ENCODE measurements at regions not wholly inside any gene's neighbourhood (a gene's known extent, or its start where the extent isn't known, plus 50 kb on each side); places are given as distances from the start of the nearest gene placed in this dataset.

- TF ChIP-seq CTCF (IDR thresholded peaks at IDR 0.05) (peak; percentile 37 to 86), POLR2AphosphoS5 (IDR thresholded peaks at IDR 0.05) (no peak)
Measured at GRCh38 chr7:113710310-113711096, 208.3 kb downstream of the PPP1R3A start.

Measured in suprapubic skin (tissue), 3 donors.